ENCODE measurements at regions not wholly inside any gene's neighbourhood (a gene's known extent, or its start where the extent isn't known, plus 50 kb on each side); places are given as distances from the start of the nearest gene placed in this dataset.

DNA sequence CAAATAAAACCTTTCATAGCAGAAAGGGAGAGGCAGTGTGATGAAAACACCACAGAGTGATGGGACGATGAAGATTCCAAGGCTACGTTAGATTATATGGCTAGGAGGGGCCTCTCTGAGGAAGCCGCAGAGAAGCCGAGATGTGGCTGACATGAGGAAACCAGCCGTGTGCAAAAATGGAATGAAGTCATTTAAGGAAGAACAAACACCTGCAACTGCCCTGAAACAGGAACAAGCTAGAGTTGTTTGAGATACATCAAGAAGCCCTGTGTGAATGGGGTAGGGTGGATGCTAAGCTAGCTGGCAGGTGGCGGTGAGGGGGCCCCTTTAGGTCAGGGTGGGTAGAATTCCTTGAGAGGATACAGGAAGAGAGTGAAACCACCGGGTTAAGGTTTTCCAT is 129.5 kb downstream of the KLF6 start:
- Histone ChIP-seq H3K18ac (ENCODE audit: low read depth, low read length) (no peak overlapping the region), H3K9me3 (ENCODE audit: control insufficient read depth, insufficient read depth, low read length) (no peaks in the 10 kb centered on the region), H3K4me3 (ENCODE audit: insufficient read depth, low read depth, low read length) (no peak overlapping the region), H3K4me2 (ENCODE audit: low read depth, low read length) (no peak overlapping the region), H3K4me1 (ENCODE audit: control insufficient read depth, insufficient read depth, low read length) (no peaks in the 10 kb centered on the region), H3K36me3 (ENCODE audit: control insufficient read depth, insufficient read depth, low read length) (no peaks in the 10 kb centered on the region), H3K79me1 (ENCODE audit: low read depth in 1 of 2, low read length in 2 of 2) (no peaks in the 10 kb centered on the region), H3K9me1 (ENCODE audit: insufficient read depth, low read length) (peaks cover 5% of the 10 kb centered on the region; the same call in 1 of the 2 replicates), H3K9ac (ENCODE audit: low read depth, low read length) (no peak overlapping the region), H3K27ac (ENCODE audit: insufficient read depth, low read length) (no peak overlapping the region), H3K14ac (replicated peaks; ENCODE audit: low read depth, low read length) (no peak overlapping the region), H2BK120ac (ENCODE audit: low read depth, low read length) (no peak overlapping the region), H4K5ac (ENCODE audit: low read depth, low read length) (no peak overlapping the region), H3K4ac (ENCODE audit: low read depth, low read length) (no peak overlapping the region), H3K27me3 (ENCODE audit: control insufficient read depth, insufficient read depth, low read length) (no peaks in the 10 kb centered on the region), H2AFZ (replicated peaks; ENCODE audit: low read length, poor library complexity) (no peak overlapping the region), H2AK5ac (ENCODE audit: low read depth, low read length) (no peak overlapping the region), H4K8ac (ENCODE audit: low read depth in 2 of 2, low read length in 2 of 2) (no peak overlapping the region), H2BK15ac (ENCODE audit: low read depth, low read length) (no peak overlapping the region), H4K20me1 (ENCODE audit: insufficient read depth, low read length) (no peaks in the 10 kb centered on the region), H2BK5ac (ENCODE audit: low read depth, low read length, poor library complexity, severe bottlenecking) (no peak overlapping the region), H2BK20ac (ENCODE audit: low read depth, low read length) (no peak overlapping the region), H3K23ac (ENCODE audit: low read depth, low read length) (no peak overlapping the region), H3K56ac (ENCODE audit: extremely low read depth, insufficient read depth, low read length) (no peak overlapping the region), H2AK9ac (replicated peaks; ENCODE audit: low read depth, low read length, poor library complexity) (no peak overlapping the region), H4K91ac (ENCODE audit: insufficient read depth, low read depth, low read length) (no peak overlapping the region)
- DNase-seq: no peak
- ATAC-seq (ENCODE audit: low read depth): no peak
- 100% methylated on average over 2 of the region's 7 CpGs; no CpG with 5 or more reads in 1 of the 2 experiments for WGBS, 2 experiments (ENCODE audit: extremely low coverage in 2 of 2, insufficient read length in 1 of 2)
- in situ Hi-C loops (cut with MboI; ENCODE audit: low sequenced_read_pairs) (no loop called here), dilution Hi-C loops (cut with HindIII; ENCODE audit: low sequenced_read_pairs, unreplicated experiment) (no loop called here), intact Hi-C loops (cut with micrococcal nuclease) (no loop called here)
- ChIA-PET POLR2A (ENCODE audit: unreplicated experiment) (no interaction called here), CTCF (no interaction called here)
- TF ChIP-seq BHLHE40 (IDR thresholded peaks at IDR 0.05; ENCODE audit: low read depth, low read length): no peak
- no peak for TF ChIP-seq NFE2L2 (IDR thresholded peaks at IDR 0.05; ENCODE audit: low read depth, low read length)
- TF ChIP-seq RFX5 (IDR thresholded peaks at IDR 0.05; ENCODE audit: low read depth, low read length): no peak
- no peak for TF ChIP-seq CHD1 (IDR thresholded peaks at IDR 0.05; ENCODE audit: low read depth, low read length)
- TF ChIP-seq MXI1 (IDR thresholded peaks at IDR 0.05; ENCODE audit: borderline replicate concordance, low read depth, low read length): no peak
- TF ChIP-seq CTCF (conservative IDR thresholded peaks at IDR 0.05; ENCODE audit: low read depth, low read length): no peak
- TF ChIP-seq SMC3 (IDR thresholded peaks at IDR 0.05; ENCODE audit: low read depth, low read length): no peak
- no peak for TF ChIP-seq RAD21 (IDR thresholded peaks at IDR 0.05; ENCODE audit: low read length)
- no peak for TF ChIP-seq POLR2A (IDR thresholded peaks at IDR 0.05; ENCODE audit: low read depth, low read length)
- TF ChIP-seq MAZ (IDR thresholded peaks at IDR 0.05; ENCODE audit: borderline replicate concordance, low read depth, low read length): no peak
- TF ChIP-seq FOS (IDR thresholded peaks at IDR 0.05; ENCODE audit: low read depth, low read length): no peak
- TF ChIP-seq, protein P1, sequence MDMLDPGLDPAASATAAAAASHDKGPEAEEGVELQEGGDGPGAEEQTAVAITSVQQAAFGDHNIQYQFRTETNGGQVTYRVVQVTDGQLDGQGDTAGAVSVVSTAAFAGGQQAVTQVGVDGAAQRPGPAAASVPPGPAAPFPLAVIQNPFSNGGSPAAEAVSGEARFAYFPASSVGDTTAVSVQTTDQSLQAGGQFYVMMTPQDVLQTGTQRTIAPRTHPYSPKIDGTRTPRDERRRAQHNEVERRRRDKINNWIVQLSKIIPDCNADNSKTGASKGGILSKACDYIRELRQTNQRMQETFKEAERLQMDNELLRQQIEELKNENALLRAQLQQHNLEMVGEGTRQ (IDR thresholded peaks at IDR 0.05; ENCODE audit: low read depth, low read length): no peak
- TF ChIP-seq CEBPB (IDR thresholded peaks at IDR 0.05; ENCODE audit: low read depth, low read length): no peak
- no TSS peak for BruUV-seq (replicated peaks)
